Body of pancreas (tissue), 4 donors: ENCODE measurements at regions not wholly inside any gene's neighbourhood (a gene's known extent, or its start where the extent isn't known, plus 50 kb on each side); places are given as distances from the start of the nearest gene placed in this dataset.

ENCODE experiments used
- ATAC-seq: fragments of 150-250 bp; one replicate; pipeline ENCODE4 v1.9.1; 2016
- DNase-seq, 4 donors: peaks; one replicate each; pipeline ENCODE4 v3.0.0-alpha.2; 2019
- H3K27ac ChIP-seq, 4 donors: fragments of 200-600 bp; sonication (generic); 1 replicate in 3 of 4; 2 replicates in 1 of 4; pipeline versions ENCODE4 v1.5.1 to v1.6.1; 2016 to 2019; ENCODE audit warnings: mild to moderate bottlenecking in 1 of 4, mixed read lengths in 1 of 4, moderate library complexity in 1 of 4
- H3K27me3 ChIP-seq, 2 donors: fragments of 200-600 bp; sonication (generic); one replicate each; pipeline ENCODE4 v1.6.0; 2016; ENCODE audit warnings: mild to moderate bottlenecking in 1 of 2
- H3K36me3 ChIP-seq, 2 donors: fragments of 200-600 bp; sonication (generic); replicated peaks in 1 of 2; 2 replicates each; pipeline ENCODE4 v1.5.1; 2016; ENCODE audit warnings: low read depth in 2 of 2; ENCODE audit not compliant: insufficient read depth in 1 of 2
- H3K4me1 ChIP-seq: fragments of 200-600 bp; sonication (generic); one replicate; pipeline ENCODE4 v1.6.0; 2016
- H3K4me3 ChIP-seq, 2 donors: fragments of 200-600 bp; sonication (generic); 1 replicate in 1 of 2; 2 replicates in 1 of 2; pipeline ENCODE4 v1.5.1; 2016 to 2019
- H3K9me3 ChIP-seq, 3 donors: fragments of 200-600 bp; sonication (generic); 1 replicate in 2 of 3; 2 replicates in 1 of 3; pipeline ENCODE4 v1.5.1; 2016
- CTCF ChIP-seq, 7 experiments: fragments of 450-650 bp in 4 of 7; fragments of 200-600 bp in 3 of 7; sonication (generic) in 3 of 7; IDR thresholded peaks; one replicate each; pipeline ENCODE4 v1.5.1; 2016 to 2019; ENCODE audit warnings: antibody characterized with exemption in 7 of 7
- POLR2A ChIP-seq, 3 donors: fragments of 450-650 bp; IDR thresholded peaks; one replicate each; pipeline ENCODE4 v1.6.1; 2016; ENCODE audit warnings: antibody characterized with exemption in 3 of 3, mild to moderate bottlenecking in 2 of 3
- WGBS, 2 donors: methylation state at CpG; one replicate each; pipeline ENCODE4 v1.1.5; 2017; 5-methylcytosine and 5-hydroxymethylcytosine counted together
- intact Hi-C: fragments of 100-400 bp; cut with DNase I; formaldehyde crosslinking; loops from one replicate; pipeline ENCODE4 v1.15.1; 2023

- TF ChIP-seq POLR2A (IDR thresholded peaks at IDR 0.05) (no peak), CTCF (IDR thresholded peaks at IDR 0.05) (no peak)
- Histone ChIP-seq H3K27me3 (no peaks in the 10 kb centered on the region), H3K27ac (no peak overlapping the region), H3K4me1 (no peaks in the 10 kb centered on the region), H3K4me3 (no peak overlapping the region), H3K9me3 (no peaks in the 10 kb centered on the region), H3K36me3 (no peaks in the 10 kb centered on the region)
- intact Hi-C loops: no loop called here
- ATAC-seq (no peak), DNase-seq (no peak)
- WGBS, 2 donors: 49 to 50% methylated on average over 7 of the region's 7 CpGs
Measured at GRCh38 chr21:20259031-20259867, 739.0 kb upstream of the NCAM2 start.

- H3K4me1 ChIP-seq: no peaks in the 10 kb centered on the region
- no peak for ATAC-seq
- WGBS, 2 donors: 50 to 67% methylated on average over 1 of the region's 1 CpG
- TF ChIP-seq CTCF (IDR thresholded peaks at IDR 0.05): no peak
- TF ChIP-seq POLR2A (IDR thresholded peaks at IDR 0.05): no peak
- H3K27me3 ChIP-seq: no peaks in the 10 kb centered on the region
- intact Hi-C loops: no loop called here
- no peak overlapping the region for H3K27ac ChIP-seq
- H3K4me3 ChIP-seq: no peak overlapping the region
- H3K9me3 ChIP-seq: no peaks in the 10 kb centered on the region
- DNase-seq: no peak
- no peaks in the 10 kb centered on the region for H3K36me3 ChIP-seq
Measured at GRCh38 chr21:20260124-20260523, 738.1 kb upstream of the NCAM2 start.

GRCh38 chr21:20261364-20261763 lies 736.8 kb upstream of the NCAM2 start:
- Histone ChIP-seq H3K4me3 (no peak overlapping the region), H3K36me3 (no peaks in the 10 kb centered on the region), H3K27me3 (no peaks in the 10 kb centered on the region), H3K9me3 (no peaks in the 10 kb centered on the region), H3K4me1 (no peaks in the 10 kb centered on the region), H3K27ac (no peak overlapping the region)
- DNase-seq (no peak), ATAC-seq (no peak)
- intact Hi-C loops: no loop called here
- WGBS, 2 donors: 63 to 80% methylated on average over 5 of the region's 5 CpGs
- no peak for TF ChIP-seq CTCF (IDR thresholded peaks at IDR 0.05)
- TF ChIP-seq POLR2A (IDR thresholded peaks at IDR 0.05): no peak

GRCh38 chr21:20265707-20266440 lies 732.3 kb upstream of the NCAM2 start:
- Histone ChIP-seq H3K4me3 (no peak overlapping the region), H3K27me3 (no peaks in the 10 kb centered on the region), H3K4me1 (no peaks in the 10 kb centered on the region), H3K27ac (no peak overlapping the region), H3K36me3 (no peaks in the 10 kb centered on the region), H3K9me3 (no peaks in the 10 kb centered on the region)
- ATAC-seq (no peak), DNase-seq (no peak)
- WGBS, 2 donors: 66 to 71% methylated on average over 5 of the region's 5 CpGs
- TF ChIP-seq POLR2A (IDR thresholded peaks at IDR 0.05) (no peak), CTCF (IDR thresholded peaks at IDR 0.05) (no peak)
- intact Hi-C loops: no loop called here
